G401.6 (cell line): ENCODE measurements at regions not wholly inside any gene's neighbourhood (a gene's known extent, or its start where the extent isn't known, plus 50 kb on each side); places are given as distances from the start of the nearest gene placed in this dataset.
"Not testable (repeated sequence)": the region's sequence is repeated elsewhere in the genome, so short reads cannot be mapped to it uniquely, and the experiment has no call there.

Source experiments
- FAIRE-seq: peaks from 2 replicates; lab custom pipeline; 2012; peaks lifted over from hg19 to GRCh38; lab: Jason Lieb, UNC

DNA sequence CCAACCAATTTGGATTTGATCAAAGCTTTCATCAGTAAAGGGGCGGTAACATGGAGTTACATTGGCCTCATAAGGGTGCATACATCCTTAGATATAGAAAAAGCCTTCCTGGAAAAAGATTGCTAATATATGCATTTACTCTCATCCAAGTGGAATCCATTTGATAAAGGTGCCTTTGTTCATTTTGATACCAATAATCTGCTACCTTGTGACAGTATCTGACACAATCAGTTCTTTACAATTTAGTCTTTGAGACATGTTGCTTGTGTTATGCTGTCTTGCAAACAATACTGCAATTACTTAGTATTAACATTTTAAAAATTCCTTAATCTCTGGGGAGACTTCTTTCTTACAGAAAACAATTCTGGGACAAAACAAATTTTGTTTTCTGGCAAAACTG, 654.4 kb upstream of the SLC35B3 start:
- no peak for FAIRE-seq

DNA sequence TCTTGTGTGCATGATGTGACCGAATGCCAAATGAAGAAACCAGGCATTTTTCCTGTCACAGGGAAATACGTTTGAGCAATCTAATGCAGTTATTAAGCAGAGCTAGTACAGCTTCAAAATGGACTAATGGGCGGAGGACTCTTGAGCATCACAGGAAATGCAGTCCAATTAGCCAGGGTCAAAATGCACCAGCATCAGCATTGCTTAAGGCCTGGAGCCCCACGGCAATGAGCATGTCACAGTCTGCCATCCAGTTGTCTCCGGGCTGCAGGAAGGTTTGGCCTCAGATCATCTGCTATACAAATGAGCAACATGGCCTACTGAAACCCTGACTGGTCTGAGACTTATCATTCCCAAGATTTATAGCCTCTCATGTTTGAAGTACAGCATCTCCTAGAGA, 652.1 kb upstream of the SLC35B3 start:
- no peak for FAIRE-seq

DNA sequence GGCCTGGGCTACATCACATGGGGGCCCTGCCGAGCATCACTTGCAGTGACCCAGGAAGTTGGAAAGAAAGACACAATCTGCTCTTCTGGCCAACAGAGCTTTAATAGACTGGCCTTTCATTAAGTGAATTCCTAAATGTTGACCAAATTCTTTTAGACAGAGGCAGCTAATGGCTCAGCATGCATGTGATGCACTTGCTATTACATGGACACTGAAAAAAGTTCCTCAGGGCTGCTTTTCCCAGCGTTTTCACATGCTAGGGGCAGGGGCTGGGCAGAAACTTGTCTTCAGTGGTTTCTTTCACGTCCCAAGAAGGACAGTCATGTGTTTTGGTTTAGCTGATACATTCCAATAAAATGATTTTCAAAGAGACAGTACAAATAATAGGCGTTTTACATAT, 651.0 kb upstream of the SLC35B3 start:
- FAIRE-seq, result no peak

DNA sequence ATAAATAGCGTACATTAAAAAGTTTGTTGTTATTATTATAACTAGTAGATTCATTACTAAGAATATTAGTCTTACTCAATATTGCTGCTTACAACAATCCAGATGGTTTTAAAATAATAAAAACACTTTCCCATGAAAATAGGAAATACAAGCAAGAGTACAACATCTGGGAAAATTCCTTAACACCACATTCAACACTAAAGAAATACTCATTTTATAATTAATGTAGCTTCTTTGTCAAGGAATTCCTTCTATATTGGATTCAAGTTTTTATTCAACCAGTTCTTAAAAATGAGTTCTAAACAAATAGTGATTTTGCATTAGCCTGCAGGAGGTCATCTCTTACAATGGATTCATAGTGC, 650.3 kb upstream of the SLC35B3 start:
- no peak for FAIRE-seq

DNA sequence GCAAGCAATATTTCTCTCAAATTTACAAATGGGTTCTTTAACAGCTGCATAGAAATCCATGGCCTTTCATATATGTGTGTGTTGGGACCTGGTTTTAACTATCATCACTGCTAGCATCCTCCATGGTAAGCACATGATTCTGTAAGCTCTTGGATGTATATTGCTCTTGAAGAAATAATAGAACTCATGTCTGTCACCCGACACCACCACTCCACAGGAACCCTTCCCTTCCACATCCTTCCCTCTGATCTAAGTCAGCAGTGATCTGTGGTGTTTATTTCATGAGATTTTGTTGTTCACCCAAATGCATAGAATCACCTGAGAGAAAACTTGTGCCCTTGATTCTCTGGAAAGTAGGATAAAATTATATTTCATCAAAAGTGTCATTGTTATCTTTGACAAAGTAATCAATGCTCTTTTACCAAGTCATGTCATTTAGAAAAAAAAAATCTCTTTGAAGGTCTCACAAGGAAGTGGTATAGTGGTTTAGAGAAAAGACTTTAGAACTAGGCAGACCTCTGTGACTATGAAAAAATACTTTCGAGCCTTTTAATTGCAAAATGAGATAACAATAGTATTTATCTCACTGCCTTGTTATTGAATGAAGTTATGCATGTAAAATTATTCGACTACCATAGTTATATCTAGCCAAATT, 649.8 kb upstream of the SLC35B3 start:
- FAIRE-seq, result no peak

DNA sequence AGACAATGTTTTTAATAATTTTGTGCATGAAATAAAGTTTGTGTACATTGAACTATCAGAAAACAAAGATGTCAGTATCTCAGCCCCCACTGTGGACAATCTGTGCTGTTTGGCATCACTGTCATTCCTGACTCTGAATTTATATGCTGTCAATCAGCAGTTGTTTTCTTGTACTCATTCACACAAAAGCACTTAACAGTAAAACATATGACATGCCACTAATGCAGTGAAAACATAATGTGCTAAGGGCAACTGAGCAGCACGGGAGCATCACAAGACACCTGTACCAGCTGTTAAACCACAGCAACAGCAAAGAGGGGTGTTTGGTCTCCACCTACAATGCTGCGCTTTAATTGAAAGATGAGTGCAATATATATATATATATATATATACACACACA, 647.8 kb upstream of the SLC35B3 start:
- FAIRE-seq, result no peak

DNA sequence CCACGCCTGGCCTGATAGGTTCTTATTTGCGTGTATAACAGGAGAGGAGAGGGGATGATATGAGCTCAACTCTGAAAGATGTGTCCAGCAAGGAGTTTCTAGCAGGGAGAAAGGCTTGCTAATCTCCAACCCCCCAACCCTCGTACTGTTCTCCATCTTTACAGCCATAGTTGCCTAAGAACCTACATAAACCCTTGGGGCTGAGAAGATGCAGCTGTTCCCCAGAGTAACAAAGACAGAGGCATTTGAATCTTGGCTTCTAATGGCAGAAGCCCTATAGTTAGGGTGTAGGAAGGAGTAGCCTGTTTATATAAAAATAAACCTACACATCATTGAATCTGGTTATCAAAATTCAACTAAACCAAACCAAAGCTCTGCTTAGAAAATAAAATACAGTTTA, 631.4 kb upstream of the SLC35B3 start:
- FAIRE-seq, result no peak

DNA sequence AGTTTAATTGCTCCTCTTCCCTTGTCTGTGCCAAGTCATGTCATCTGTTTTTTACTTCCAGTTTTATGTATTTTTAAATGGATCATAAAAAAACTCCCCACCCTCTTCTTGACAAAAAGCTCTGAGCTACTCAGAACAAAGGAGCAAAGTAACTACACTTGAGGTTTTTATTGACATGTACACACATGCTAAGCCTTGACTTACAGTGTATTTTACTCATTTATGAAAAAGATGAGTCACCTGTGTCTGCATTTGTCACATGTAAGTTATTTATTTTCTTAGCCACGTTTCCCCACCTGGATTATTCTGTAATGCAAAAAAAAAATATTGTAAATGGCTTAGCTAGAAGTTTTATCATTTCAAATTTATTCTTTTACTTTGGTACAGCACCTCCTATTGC, 628.8 kb upstream of the SLC35B3 start:
- FAIRE-seq, result no peak

DNA sequence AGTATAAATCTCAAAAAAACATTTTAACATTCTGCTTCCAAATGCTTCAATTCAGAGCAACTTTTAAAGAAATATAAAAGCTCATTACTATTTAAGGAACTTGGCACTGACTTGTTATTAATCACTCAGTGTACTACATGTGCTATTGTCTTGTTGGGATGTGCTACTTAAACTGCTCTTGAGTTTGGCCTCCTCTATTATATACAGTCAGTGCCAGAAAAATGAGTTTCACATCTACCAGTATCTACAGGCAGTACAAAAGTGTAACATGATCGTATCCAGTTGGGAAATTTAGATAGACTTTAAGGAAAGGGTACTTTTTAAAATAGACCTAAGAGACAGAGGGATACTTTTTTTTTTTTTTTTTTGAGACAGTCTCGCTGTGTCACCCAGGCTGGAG, 627.3 kb upstream of the SLC35B3 start:
- no peak for FAIRE-seq

DNA sequence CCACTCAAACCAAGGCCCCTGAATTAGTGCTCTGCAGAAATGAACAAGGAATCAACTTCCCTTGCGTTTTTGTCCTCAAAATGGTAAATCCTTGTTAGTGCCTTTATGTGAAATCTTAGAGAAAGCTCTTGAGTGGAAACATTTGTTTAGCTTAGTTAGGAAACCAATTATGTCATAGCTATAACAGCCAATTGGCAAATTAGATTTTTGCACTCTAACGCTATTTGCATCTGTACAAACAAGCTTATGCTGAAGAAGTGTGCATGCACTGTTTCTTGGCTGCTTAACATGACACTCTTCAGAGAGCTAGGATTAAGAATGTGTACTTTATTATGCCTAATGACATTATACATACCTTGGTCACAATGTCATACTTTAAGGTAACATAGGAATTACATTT, 622.6 kb upstream of the SLC35B3 start:
- FAIRE-seq, result no peak

DNA sequence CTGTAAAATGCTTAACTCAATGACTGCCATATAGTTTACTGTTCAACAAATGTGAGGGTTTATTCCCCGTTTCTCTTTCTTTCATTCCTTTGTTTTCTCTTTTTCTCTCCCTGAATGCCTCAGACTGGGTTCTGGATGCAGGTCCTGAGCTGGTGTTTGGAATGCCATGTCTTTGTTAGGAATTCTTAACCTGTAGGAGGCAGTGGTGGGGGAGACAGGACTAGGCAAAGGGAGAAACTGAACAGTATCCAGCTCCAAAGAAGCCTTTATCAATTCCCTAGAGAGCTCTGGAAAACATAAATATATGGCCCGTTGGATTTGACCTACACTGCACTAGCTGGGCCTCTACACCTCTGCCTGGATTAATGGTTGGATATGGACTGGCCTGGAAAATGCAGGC, 621.2 kb upstream of the SLC35B3 start:
- FAIRE-seq, result no peak

DNA sequence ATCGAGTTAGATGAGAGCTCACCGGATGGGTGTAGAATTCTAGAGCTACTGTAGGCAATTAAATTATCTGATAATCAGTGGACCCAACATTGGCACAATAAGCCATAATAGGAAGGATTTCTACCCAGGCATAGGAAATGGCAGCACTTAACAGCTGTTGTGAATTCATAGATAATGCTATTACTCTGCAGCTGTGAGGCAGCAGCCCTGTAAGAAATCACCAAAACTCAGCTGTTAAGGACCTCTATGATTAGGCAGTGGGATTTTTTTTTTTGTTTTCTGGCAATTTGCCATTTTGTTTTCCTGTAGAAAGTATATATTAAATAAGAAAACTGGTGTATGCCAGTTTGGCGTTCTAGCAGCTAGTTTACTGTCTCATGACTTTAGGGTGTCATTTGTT, 609.1 kb upstream of the SLC35B3 start:
- no peak for FAIRE-seq

DNA sequence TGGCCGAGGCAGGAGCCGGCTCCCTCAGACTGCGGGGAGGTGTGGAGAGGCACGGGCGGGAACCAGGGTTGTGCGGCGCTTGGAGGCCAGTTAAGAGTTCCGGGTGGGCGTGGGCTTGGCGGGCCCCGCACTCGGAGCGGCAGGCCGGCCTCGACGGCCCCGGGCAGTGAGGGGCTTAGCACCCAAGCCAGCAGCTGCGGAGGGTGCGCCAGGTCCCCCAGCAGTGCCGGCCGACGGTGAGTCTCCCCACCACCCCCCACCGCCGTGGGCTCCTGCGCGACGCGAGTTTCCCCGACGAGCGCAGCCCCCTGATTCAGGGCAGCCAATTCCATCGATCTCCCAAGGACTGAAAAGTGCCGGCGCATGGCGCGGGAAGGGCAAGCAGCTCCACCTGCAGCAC, 605.4 kb upstream of the SLC35B3 start:
- FAIRE-seq, result no peak

DNA sequence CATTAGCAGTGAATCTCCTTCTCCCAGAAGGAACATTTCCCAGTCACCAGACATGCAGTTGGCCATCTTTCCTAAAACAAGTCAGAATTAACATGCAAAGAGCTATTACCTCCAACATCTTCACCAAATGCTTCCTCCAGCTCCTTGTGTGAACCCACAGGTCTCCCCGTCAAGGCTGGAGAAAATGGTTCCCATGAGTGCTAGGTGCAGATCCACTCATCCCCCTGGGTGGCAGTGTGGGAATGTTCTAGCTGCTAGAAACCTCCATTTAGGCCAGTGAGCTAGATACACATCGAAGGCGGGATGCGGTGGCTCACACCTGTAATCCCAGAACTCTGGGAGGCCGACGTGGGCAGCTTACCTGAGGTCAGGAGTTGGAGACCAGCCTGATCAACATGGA, 603.9 kb upstream of the SLC35B3 start:
- no peak for FAIRE-seq

DNA sequence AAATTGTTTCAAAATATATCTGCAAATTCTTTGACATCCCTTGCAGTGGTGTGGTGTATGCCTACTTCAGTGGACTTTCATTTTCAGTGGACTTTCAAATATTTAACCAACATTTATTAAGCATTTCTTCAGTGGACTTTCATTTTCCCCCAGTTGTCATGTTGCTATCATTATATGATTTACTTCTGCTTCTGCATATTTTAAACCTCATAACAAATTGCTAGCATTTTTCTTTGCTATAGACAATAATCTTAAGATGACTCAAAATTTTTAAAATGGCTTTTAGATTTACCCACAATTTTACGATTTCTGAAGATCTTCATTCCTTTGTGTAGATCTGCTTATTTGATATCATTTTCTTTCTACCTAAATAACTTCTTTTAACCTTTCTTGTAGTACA, 592.7 kb upstream of the SLC35B3 start:
- no peak for FAIRE-seq

DNA sequence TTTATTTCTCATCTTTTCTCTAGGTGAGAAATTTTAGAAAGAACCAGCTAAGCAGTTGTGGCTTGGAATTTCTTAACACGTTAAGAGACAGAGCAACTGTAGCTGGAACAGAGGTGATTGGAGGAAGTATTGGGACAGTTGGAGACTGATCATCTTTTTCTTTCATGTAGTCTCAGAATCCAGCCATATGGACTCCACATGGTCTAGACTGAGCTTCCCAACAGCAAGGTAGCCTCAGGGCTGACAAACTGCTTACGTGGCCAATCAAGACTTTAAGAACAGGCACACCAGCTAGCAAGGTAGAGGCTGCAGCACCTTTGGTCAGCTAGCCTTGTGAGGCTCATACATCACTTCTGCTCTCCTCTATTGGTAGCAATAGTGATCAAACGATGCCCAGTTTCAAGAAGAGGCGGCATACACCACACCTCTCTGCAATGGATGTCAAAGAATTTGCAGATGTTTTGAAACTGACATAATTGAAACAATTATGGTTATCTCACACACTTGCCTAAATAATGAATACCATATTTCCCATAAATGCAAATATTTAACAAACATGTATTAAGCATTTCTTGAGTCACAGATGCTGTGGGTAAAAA, 590.5 kb upstream of the SLC35B3 start:
- FAIRE-seq, result no peak

DNA sequence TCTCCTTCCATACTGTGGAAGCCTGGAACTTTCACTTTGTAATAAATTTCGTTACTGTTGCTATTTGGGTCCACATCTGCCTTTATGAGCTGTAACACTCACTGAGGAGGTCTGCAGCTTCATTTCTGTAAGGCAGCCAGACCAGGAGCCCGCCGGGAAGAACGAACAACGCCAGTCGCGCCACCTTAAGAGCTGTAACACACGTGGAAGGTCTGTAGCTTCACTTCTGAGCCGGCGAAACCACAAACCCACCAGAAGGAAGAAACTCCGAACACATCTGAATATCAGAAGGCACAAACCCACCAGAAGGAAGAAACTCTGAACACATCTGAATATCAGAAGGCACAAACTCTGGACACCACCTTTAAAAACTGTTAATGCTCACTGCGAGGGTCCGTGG, 589.9 kb upstream of the SLC35B3 start:
- FAIRE-seq, result no peak

DNA sequence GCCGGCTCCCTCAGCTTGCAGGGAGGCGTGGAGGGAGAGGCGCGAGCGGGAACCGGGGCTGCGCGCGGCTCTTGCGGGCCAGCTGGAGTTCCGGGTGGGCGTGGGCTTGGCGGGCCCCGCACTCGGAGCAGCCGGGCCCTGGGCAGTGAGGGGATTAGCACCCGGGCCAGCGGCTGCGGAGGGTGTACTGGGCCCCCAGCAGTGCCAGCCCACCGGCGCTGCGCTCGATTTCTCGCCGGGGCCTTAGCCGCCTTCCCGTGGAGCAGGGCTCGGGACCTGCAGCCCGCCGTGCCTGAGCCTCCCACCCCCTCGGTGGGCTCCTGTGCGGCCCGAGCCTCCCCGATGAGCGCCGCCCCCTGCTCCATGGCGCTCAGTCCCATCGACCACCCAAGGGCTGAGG, 588.9 kb upstream of the SLC35B3 start:
- FAIRE-seq, result not testable (repeated sequence)

DNA sequence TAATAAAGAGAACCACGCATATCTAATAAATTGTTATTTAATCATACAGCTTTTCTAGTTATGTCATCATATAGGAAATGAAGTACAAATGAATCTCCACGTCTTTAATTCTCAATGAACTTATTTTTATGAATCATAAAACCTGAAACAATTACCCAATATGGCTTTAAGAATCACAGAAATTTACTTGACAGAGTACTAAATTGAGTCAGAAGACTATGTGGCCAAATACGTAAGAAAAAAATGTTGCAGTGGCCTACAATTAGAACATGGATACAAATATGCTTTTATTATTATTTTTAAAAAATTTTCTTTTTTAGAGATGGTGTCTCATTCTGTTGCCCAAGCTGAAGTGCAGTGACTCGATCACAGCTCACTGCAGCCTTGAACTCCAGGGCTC, 584.7 kb upstream of the SLC35B3 start:
- no peak for FAIRE-seq

DNA sequence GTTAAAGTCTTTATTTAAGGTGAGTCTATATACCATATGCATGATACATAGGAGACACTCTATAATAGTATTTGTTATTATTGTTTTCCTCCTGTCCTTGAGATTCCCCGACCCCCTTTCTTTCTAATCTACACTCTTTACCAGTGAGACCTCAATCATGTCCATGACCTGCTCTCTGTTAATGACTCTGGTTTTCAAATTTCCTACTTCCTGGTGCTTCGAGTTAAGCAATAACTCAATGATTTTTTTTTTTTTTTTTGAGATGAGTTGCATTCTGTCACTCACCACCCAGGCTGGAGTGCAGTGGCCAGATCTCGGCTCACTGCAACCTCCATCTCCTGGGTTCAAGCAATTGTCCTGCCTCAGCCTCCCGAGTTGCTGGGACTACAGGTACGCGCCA, 574.6 kb upstream of the SLC35B3 start:
- FAIRE-seq, result no peak

DNA sequence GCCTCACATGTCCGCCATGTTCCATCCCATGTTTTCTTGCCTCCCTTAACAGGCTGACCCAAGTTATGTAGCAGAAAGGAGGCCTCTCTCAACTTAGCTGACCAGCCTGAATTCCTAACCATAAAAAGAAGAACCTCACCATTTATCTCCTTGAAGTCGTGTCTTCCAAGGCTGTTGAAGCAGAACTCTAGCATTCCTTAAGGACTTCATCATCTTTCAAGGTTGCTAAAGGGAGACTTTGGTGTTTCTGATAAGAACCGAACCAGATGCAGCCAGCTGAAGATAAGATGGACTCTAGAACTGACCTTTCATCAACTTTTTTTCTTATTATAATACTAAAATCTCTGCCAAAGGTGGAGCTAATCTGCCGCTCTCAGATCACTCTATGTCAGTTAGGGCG, 571.7 kb upstream of the SLC35B3 start:
- no peak for FAIRE-seq

DNA sequence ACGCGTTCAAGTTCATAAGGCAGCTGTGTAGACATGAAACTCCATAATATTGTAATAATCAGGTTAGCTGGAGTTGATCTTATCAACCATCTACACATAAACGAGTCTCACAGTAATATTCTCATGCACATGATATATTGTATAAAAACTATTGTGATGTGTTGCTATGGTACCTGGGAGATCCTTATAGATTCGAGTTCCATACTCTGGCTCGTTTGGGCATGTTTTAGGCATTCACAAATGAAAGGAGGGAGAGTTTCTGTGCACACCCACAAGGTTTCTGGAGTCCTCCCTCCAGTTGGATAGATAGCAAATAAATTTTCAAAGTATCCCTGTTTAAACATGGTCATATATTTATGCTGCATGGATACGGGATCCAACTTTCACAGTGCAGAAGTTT, 567.5 kb upstream of the SLC35B3 start:
- FAIRE-seq, result no peak

DNA sequence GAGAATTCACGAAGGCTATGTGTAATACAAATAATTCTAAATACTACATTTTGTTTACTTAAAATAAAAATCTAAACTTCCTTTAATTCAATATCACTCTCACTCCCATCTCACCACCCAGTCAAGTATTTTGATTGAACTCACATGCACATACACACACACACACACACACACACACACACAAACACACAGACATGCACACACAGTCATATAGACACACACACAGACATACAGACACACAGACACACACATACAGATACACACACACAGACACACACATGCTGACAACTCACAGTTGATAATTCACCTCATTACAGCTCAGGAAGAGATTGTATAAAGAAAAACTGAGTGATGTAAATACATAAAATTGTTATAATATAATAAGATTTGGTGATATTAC, 559.8 kb upstream of the SLC35B3 start:
- FAIRE-seq, result no peak

DNA sequence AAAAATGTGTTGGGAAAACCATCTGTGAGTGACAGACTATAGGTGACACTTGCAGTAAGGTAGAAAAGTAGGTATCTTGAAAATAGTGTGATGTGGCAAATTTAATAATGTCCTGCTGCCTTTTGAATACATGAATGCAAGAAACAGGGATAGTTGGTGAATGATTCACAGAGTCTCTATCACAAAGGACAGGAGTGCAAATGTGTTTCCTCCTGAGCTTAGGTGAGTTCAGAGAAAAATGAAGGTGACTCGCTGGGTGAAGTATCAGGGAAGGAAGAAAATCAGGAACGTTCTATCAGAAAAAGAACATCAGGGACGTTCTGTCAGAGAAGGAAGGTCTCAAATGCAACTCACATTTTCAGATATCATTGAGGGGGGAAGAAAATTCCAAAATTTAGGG, 557.8 kb upstream of the SLC35B3 start:
- no peak for FAIRE-seq

DNA sequence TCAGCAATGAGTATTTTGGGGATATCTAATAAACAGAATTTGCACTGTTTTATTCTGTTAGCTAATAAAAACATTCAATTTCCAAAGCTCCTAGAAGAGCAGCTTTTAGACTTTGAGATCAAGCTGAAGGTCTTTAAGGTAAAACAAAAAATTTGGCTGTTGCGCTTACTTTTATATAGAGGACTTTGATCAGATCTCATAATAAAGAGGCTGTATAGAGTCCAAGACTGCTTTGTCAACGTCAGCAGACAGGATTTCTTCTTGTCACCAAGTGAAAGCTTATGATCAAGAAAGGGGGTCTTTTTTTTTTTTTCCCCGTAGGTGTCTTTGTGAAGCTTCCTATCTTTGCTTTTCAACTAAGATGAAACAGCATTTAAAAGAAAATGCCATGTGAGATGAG, 556.5 kb upstream of the SLC35B3 start:
- no peak for FAIRE-seq
